Esophagus squamous epithelium (tissue), 5 donors: ENCODE measurements at regions not wholly inside any gene's neighbourhood (a gene's known extent, or its start where the extent isn't known, plus 50 kb on each side); places are given as distances from the start of the nearest gene placed in this dataset.
"Not testable (repeated sequence)": the region's sequence is repeated elsewhere in the genome, so short reads cannot be mapped to it uniquely, and the experiment has no call there.

Source experiments
- DNase-seq: peaks from one replicate; lab custom pipeline; 2025; lab: John Stamatoyannopoulos, UW
- H3K27ac ChIP-seq, 4 donors: fragments of 200-600 bp; sonication (generic); one replicate each; pipeline ENCODE4 v1.5.1; 2016 to 2019; ENCODE audit warnings: mild to moderate bottlenecking in 1 of 4
- H3K27me3 ChIP-seq, 4 donors: fragments of 200-600 bp; sonication (generic); 1 replicate in 3 of 4; 2 replicates in 1 of 4; pipeline versions ENCODE4 v1.5.1 to v1.6.0; 2017 to 2021; ENCODE audit warnings: antibody characterized with exemption in 1 of 4
- H3K36me3 ChIP-seq, 3 donors: fragments of 200-600 bp; sonication (generic); one replicate each; pipeline ENCODE4 v1.5.1; 2016 to 2019
- H3K4me1 ChIP-seq, 3 donors: fragments of 200-600 bp; sonication (generic); one replicate each; pipeline ENCODE4 v1.5.1; 2017 to 2019
- H3K4me3 ChIP-seq, 4 donors: fragments of 200-600 bp; sonication (generic); 1 replicate in 3 of 4; 2 replicates in 1 of 4; pipeline ENCODE4 v1.5.1; 2016 to 2019; ENCODE audit warnings: mild to moderate bottlenecking in 2 of 4, moderate library complexity in 1 of 4
- H3K9me3 ChIP-seq, 3 donors: fragments of 200-600 bp; sonication (generic); one replicate each; pipeline ENCODE4 v1.5.1; 2016 to 2019
- CTCF ChIP-seq, 6 experiments: fragments of 450-650 bp in 4 of 6; fragments of 200-600 bp in 2 of 6; sonication (generic) in 2 of 6; IDR thresholded peaks; one replicate each; pipeline ENCODE4 v1.5.1; 2016 to 2019; ENCODE audit warnings: antibody characterized with exemption in 6 of 6, mild to moderate bottlenecking in 4 of 6, moderate library complexity in 4 of 6
- POLR2A ChIP-seq, 4 donors: fragments of 450-650 bp; IDR thresholded peaks; one replicate each; pipeline ENCODE4 v1.6.1; 2017; ENCODE audit warnings: antibody characterized with exemption in 4 of 4, mild to moderate bottlenecking in 4 of 4, moderate library complexity in 3 of 4
- WGBS, 2 donors: methylation state at CpG; one replicate each; pipeline ENCODE4 v1.1.5; 2018; 5-methylcytosine and 5-hydroxymethylcytosine counted together
- intact Hi-C: fragments of 100-400 bp; cut with DNase I; formaldehyde crosslinking; loops from one replicate; pipeline ENCODE4 v1.15.0; 2022
- donor health status: DM: yes; HTN: yes; CAD: no.

GRCh38 chr7:37594602-37595001 lies 89.0 kb upstream of the GPR141 start:
- no peaks in the 10 kb centered on the region for H3K4me1 ChIP-seq
- DNase-seq, result no peak
- WGBS, 2 donors, result 71 to 82% methylated on average over 1 of the region's 1 CpG
- TF ChIP-seq POLR2A (IDR thresholded peaks at IDR 0.05), result no peak
- no peak for TF ChIP-seq CTCF (IDR thresholded peaks at IDR 0.05)
- H3K27ac ChIP-seq, result no peak overlapping the region
- intact Hi-C loops, result no loop called here
- no peaks in the 10 kb centered on the region for H3K36me3 ChIP-seq
- no peaks in the 10 kb centered on the region for H3K27me3 ChIP-seq
- H3K4me3 ChIP-seq, result no peak overlapping the region
- H3K9me3 ChIP-seq, result no peaks in the 10 kb centered on the region

- Histone ChIP-seq H3K9me3 (no peaks in the 10 kb centered on the region), H3K27me3 (no peaks in the 10 kb centered on the region), H3K4me3 (no peak overlapping the region), H3K36me3 (no peaks in the 10 kb centered on the region), H3K27ac (no peak overlapping the region), H3K4me1 (no peaks in the 10 kb centered on the region)
- WGBS, 2 donors, result 26 to 55% methylated on average over 2 of the region's 2 CpGs
- TF ChIP-seq POLR2A (IDR thresholded peaks at IDR 0.05) (no peak), CTCF (IDR thresholded peaks at IDR 0.05) (no peak)
- intact Hi-C loops, result no loop called here
- DNase-seq, result no peak
These were observed 84.7 kb upstream of the GPR141 start for GRCh38 chr7:37598824-37599223.

- no peak for DNase-seq
- H3K36me3 ChIP-seq, result no peaks in the 10 kb centered on the region
- H3K27ac ChIP-seq, result no peak overlapping the region
- intact Hi-C loops, result no loop called here
- no peak for TF ChIP-seq POLR2A (IDR thresholded peaks at IDR 0.05)
- no peak for TF ChIP-seq CTCF (IDR thresholded peaks at IDR 0.05)
- H3K27me3 ChIP-seq, result no peaks in the 10 kb centered on the region
- no peaks in the 10 kb centered on the region for H3K4me1 ChIP-seq
- 47 to 64% methylated on average over 5 to 6 of the region's 6 CpGs for WGBS, 2 donors
- H3K9me3 ChIP-seq, result no peaks in the 10 kb centered on the region
- H3K4me3 ChIP-seq, result no peak overlapping the region
These were observed 82.2 kb upstream of the GPR141 start for GRCh38 chr7:37601321-37601720.

- DNase-seq, result no peak
- H3K4me3 ChIP-seq, result no peak overlapping the region
- no peaks in the 10 kb centered on the region for H3K27me3 ChIP-seq
- no peak for TF ChIP-seq CTCF (IDR thresholded peaks at IDR 0.05)
- no peak for TF ChIP-seq POLR2A (IDR thresholded peaks at IDR 0.05)
- no peaks in the 10 kb centered on the region for H3K9me3 ChIP-seq
- no peaks in the 10 kb centered on the region for H3K36me3 ChIP-seq
- H3K4me1 ChIP-seq, result no peaks in the 10 kb centered on the region
- intact Hi-C loops, result no loop called here
- H3K27ac ChIP-seq, result no peak overlapping the region
- 40 to 43% methylated on average over 1 of the region's 1 CpG for WGBS, 2 donors
These were observed 79.5 kb upstream of the GPR141 start for GRCh38 chr7:37604078-37604477.

GRCh38 chr7:37617406-37617805 lies 66.2 kb upstream of the GPR141 start:
- 86 to 93% methylated on average over 5 to 14 of the region's 16 CpGs for WGBS, 2 donors
- H3K9me3 ChIP-seq, H3K4me1 ChIP-seq, DNase-seq, H3K36me3 ChIP-seq, H3K27ac ChIP-seq, H3K27me3 ChIP-seq, intact Hi-C loops, H3K4me3 ChIP-seq: not testable (repeated sequence)

GRCh38 chr7:37633048-37633447 lies 50.5 kb upstream of the GPR141 start:
- intact Hi-C loops, result no loop called here
- 39 to 59% methylated on average over 1 of the region's 1 CpG for WGBS, 2 donors
- no peak for TF ChIP-seq POLR2A (IDR thresholded peaks at IDR 0.05)
- no peak for TF ChIP-seq CTCF (IDR thresholded peaks at IDR 0.05)
- Histone ChIP-seq H3K27ac (no peak overlapping the region), H3K27me3 (no peaks in the 10 kb centered on the region), H3K4me1 (no peaks in the 10 kb centered on the region), H3K9me3 (peaks cover 0 to 8% (median 0%) of the 10 kb centered on the region in 3 donors), H3K36me3 (no peaks in the 10 kb centered on the region), H3K4me3 (no peak overlapping the region)
- no peak for DNase-seq
